Ovary (tissue), 3 donors: ENCODE measurements at regions not wholly inside any gene's neighbourhood (a gene's known extent, or its start where the extent isn't known, plus 50 kb on each side); places are given as distances from the start of the nearest gene placed in this dataset.

Source experiments
- EP300 ChIP-seq: sonication (generic); formaldehyde crosslinking; IDR thresholded peaks from one replicate; pipeline ENCODE4 v1.6.1; 2017; ENCODE audit warnings: antibody characterized with exemption
- POLR2A ChIP-seq: fragments of 450-650 bp; IDR thresholded peaks from one replicate; pipeline ENCODE4 v1.6.1; 2017; ENCODE audit warnings: antibody characterized with exemption, mild to moderate bottlenecking, moderate library complexity
- TF ChIP-seq, protein P1 (sequence below), 3 donors: fragments of 450-650 bp in 2 of 3; fragments of 200-600 bp in 1 of 3; IDR thresholded peaks; one replicate each; pipeline versions ENCODE4 v1.5.1 to v1.8.0; 2016 to 2022; ENCODE audit warnings: antibody characterized with exemption in 3 of 3, mild to moderate bottlenecking in 1 of 3
- donor health status: DM: no; HTN: no; CAD: no.

DNA sequence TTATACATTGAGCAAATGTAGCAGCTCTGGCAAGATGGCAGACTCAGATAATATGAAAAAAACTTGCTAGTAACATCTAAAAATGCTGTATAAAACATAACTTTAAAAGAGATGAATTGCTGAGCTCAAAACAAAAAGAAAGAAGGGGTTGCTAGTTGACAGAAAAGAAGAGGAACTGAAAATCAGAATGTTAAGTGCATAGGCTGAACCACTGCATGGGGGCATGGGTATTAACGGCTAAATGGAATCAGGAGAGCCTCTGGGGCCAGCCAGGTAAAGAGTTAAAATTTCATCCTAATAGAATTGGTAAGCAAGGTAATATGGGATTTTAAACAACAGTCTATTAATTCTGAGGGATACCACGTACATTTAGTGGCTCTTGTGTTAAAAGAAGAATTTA is 146.8 kb downstream of the SMC2 start:
- TF ChIP-seq, protein P1, sequence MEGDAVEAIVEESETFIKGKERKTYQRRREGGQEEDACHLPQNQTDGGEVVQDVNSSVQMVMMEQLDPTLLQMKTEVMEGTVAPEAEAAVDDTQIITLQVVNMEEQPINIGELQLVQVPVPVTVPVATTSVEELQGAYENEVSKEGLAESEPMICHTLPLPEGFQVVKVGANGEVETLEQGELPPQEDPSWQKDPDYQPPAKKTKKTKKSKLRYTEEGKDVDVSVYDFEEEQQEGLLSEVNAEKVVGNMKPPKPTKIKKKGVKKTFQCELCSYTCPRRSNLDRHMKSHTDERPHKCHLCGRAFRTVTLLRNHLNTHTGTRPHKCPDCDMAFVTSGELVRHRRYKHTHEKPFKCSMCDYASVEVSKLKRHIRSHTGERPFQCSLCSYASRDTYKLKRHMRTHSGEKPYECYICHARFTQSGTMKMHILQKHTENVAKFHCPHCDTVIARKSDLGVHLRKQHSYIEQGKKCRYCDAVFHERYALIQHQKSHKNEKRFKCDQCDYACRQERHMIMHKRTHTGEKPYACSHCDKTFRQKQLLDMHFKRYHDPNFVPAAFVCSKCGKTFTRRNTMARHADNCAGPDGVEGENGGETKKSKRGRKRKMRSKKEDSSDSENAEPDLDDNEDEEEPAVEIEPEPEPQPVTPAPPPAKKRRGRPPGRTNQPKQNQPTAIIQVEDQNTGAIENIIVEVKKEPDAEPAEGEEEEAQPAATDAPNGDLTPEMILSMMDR (IDR thresholded peaks at IDR 0.05): no peak
- TF ChIP-seq POLR2A (no peak), EP300 (no peak)
